Sciatic nerve (tissue), 2 donors: ENCODE measurements at regions not wholly inside any gene's neighbourhood (a gene's known extent, or its start where the extent isn't known, plus 50 kb on each side); places are given as distances from the start of the nearest gene placed in this dataset.
A peak's percentile ranks its signal among the peaks of the same experiment; 100 is the strongest.

Experiments
- ATAC-seq: fragments of 200-7000 bp; cut with Tn5 transposase; one replicate; pipeline ENCODE4 v1.9.1; 2020; ENCODE audit warnings: mild to moderate bottlenecking, moderate library complexity
- DNase-seq: peaks from one replicate; pipeline ENCODE4 v3.0.0-alpha.2; 2020; ENCODE audit warnings: low spot score
- intact Hi-C: fragments of 100-400 bp; cut with DNase I; formaldehyde crosslinking; loops from one replicate; pipeline ENCODE4 v1.14.2; 2022
- donor health status: DM: no; HTN: no; CAD: no.
- donor health status: DM: no; HTN: no; CAD: no.

DNA sequence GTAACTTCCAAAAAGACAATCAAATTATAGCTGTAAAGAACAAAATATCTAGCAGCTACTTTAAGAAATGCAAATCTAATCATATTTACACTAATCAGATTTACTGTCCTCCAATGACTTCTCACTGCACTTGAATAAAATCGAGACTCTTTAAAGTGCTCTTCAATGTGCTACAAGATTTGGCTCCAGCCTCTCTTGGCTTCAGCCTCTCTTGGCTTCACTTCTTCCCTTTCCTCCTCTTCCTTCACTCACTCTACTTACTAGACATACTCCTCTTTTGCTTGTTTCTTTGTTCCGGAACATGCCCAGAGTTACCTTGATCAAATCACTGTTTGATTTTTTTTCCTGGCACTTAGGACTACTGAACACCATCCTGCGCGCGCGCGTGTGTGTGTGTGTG is 495.4 kb downstream of the LMO7 start:
- no peak for ATAC-seq
- DNase-seq: no peak
- intact Hi-C loops: no loop called here

DNA sequence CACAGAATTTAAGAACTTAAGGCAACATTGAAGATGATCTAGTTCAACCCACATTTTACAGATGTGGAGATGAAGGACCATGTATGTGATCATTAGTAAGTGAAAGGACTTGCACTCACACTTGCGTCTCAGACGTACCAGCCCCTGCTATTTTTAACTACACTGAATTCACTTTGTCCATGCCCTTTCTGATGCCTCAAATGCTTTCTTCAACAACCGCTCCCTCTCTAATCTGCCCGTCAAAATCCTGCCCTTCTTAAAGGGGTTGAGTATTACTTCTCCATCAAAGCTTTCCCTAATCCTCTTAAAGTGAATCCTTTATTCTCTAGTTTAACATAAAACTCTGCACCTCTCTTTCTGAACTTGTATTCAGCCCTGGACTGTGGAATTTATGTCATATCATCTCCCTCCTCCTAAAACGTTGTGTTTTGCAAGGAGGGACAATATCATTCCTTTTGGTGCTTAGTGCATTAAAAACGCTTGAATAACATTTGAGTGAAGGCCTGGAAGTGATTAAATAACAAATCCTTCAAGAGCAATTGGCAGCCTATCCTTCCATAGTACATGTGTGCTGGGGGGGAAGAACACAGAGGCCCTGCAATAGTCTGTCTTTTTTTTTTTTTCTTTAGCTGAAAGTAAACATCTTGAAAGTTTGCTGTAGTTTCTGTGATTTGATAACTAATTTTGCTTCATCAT is 493.3 kb downstream of the LMO7 start:
- intact Hi-C loops: no loop called here
- DNase-seq (no peak), ATAC-seq (no peak)

DNA sequence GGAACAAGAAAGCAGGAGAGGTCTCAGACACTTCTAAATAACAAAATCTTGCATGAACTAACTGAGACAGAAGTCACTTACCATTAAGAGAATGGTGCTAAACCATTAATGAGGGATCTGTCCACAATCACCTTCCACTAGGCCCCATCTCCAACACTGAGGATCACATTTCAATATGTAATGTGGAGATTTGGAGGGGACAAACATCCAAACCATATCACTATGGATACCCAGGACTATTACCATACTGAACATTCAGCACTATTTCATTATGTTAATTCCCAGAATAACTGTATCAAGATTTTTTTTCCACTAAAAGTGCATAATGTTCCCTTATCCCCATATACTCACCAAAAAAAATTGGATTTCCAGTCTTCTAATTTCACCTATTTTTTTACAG is 491.8 kb downstream of the LMO7 start:
- ATAC-seq (no peak), DNase-seq (no peak)
- intact Hi-C loops: no loop called here

DNA sequence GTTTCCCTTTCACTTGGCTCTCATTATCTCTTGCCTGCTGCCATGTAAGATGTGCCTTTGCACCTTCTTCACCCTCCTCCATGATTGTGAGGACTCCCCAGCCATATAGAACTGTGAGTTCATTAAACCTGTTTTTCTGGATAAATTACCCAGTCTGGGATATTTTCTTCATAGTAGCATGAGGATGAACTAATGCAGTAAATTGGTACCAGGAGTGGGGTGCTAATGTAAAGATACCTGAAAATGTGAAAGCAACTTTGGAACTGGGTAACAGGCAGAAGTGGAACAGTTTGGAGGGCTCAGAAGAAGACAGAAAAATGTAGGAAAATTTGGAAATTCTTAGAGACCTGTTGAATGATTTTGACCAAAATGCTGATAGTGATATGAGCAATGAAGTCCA is 487.4 kb downstream of the LMO7 start:
- ATAC-seq (no peak), DNase-seq (no peak)
- intact Hi-C loops: no loop called here

DNA sequence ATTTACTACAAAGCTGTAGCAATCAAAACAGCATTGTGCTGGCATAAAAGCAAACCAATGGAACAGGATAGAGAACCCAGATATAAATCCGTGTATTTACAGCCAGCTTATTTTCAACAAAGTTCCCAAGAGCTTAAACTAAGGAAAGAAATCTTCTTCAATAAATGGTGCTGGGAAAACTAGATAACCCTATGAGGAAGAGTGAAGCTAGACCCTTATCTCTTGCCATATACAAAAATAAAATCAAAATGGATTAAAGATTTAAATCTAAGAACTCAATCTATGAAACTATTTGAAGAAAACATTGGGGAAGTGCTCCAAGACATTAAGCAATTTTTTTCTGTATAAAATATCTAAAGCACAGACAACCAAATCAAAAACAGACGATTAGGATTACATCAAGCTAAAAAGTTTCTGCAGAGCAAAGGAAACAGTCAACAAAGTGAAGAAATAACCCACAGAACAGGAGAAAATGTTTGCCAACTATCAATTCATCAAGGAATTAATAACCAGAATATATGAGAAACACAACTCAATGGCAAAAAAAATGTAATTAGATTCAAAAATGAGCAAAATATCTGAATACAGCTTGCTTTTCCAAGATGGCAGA is 480.7 kb downstream of the LMO7 start:
- intact Hi-C loops: no loop called here

DNA sequence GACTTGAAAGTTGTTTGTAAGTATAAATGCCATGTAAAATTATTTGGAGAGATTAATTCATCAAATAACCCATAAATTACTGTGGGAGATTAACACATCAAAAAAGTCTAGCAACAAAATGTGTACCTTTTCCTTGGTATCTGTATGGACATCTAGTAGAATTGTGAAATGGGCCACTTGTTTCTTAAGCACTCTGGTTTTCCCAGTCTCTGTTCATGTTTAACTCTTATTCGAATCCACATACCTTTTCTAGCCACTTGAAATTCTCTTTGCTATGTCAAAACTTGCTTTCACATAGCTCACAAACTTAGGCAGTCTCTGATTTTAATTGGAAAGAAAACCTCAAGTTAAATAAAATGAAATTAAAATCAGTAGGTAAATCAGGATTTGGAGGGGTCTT is 470.6 kb downstream of the LMO7 start:
- DNase-seq (no peak), ATAC-seq (no peak)
- intact Hi-C loops: no loop called here

More for the DNA sequence above, 480.7 kb downstream of the LMO7 start:
- ATAC-seq: no peak
- DNase-seq: no peak

DNA sequence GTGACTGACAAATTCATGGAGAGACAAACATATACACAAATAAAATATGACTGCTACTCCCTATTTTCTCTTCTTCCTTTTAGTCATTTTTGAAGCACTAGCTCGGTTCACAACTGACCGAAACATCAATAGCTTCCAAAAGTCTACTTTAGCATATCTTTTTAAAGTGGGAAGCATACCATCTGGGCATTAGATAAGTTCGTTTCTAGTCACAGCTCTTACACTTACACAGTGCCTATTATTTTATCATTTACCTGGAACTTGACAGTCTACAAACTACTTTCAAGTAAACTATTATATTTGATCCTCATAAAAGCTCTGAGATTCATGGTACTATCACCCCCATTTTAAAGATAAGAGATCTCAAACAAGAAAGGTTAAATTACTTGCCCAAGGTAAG is 458.5 kb downstream of the LMO7 start:
- no peak for ATAC-seq
- intact Hi-C loops: no loop called here

DNA sequence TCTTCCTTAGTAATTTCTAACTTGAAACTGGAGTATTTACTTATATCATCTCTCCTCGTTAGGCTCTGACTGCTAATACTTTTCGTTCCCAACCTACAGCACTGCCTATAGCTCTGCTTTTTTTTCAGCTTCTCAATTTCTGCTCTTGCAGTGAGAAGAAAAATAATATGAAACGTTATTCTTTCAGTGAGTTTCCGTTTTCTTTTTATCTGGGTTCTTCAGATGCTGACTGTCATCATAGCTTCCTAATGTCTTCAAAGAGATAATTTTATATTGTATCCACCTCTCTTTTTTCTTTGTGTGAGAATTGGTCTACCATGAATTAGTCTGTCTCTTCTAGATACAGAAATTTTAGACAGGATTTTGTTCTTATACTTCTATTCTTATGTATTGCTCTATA is 454.9 kb downstream of the LMO7 start:
- ATAC-seq (no peak), DNase-seq (no peak)
- intact Hi-C loops: no loop called here

More for the DNA sequence above, 458.5 kb downstream of the LMO7 start:
- DNase-seq: no peak

DNA sequence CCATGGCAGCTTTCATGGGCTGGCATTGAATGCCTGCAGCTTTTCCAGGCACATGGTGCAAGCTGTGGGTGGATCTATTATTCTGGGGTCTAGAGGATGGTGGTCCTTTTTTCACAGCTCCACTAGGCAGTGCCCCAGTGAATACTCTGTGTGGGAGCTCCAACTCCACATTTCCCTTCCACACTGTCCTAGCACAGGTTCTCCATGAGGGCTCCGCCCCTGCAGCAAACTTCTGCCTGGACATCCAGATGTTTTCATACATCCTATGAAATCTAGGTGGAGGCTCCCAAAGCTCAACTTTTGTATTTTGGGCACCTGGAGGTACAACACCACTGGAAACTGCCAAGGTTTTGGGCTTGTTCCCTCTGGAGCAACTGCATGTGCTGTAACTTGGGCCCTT is 450.6 kb downstream of the LMO7 start:
- DNase-seq (no peak), ATAC-seq (no peak)
- intact Hi-C loops: no loop called here

DNA sequence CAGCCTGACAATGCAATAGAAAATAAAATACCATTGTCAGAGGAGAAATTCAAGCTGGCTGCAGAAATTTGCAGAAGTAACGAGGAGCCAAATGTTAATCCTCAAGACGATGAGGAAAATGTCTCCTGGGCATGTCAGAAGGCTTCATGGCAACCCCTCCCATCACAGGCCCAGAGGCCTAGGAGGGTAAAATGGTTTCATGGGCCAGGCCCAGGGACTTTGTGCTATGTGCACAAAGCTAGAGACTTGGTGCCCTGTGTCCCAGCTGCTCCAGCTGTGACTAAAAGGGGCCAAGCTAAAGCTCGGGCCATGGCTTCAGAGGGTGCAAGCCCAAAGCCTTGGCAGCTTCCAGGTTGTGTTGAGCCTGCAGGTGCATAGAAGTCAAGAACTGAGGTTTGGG is 431.7 kb downstream of the LMO7 start:
- DNase-seq (no peak), ATAC-seq (no peak)
- intact Hi-C loops: no loop called here

DNA sequence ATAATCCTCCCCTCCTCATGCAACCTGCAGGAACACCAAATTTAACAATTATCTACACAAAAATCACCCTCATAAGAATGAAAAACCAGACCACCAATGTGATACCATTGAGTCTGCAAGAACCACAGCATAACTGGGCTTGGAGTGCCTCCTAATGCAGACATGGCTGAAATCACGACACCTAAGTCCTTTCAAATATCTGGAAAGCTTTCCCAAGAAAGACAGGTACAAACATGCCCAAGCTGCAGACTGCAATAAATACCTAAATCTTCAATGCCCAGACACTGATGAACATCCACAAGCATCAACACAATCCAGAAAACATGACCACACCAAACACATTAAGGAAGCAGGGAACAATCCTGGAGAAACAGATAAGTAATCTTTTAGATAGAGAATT is 417.1 kb downstream of the LMO7 start:
- DNase-seq: no peak
- intact Hi-C loops: no loop called here
- ATAC-seq: no peak

DNA sequence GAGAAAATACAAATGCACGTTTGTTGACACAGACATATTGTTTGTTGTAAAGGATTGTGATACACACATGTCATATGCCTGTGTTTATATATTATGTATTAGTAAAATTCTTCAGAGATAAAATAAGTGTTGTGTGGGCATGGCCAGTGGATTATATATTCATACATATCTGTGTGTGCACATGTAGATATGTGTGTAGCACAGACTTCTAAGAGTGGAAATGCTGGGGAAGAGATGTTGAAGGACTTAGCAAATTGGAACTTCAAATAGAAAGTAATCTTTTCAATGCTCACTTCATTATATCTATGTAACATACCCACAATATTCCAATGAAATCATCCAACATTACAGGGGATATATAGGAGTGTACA is 413.2 kb downstream of the LMO7 start:
- DNase-seq (no peak), ATAC-seq (no peak)
- intact Hi-C loops: no loop called here

DNA sequence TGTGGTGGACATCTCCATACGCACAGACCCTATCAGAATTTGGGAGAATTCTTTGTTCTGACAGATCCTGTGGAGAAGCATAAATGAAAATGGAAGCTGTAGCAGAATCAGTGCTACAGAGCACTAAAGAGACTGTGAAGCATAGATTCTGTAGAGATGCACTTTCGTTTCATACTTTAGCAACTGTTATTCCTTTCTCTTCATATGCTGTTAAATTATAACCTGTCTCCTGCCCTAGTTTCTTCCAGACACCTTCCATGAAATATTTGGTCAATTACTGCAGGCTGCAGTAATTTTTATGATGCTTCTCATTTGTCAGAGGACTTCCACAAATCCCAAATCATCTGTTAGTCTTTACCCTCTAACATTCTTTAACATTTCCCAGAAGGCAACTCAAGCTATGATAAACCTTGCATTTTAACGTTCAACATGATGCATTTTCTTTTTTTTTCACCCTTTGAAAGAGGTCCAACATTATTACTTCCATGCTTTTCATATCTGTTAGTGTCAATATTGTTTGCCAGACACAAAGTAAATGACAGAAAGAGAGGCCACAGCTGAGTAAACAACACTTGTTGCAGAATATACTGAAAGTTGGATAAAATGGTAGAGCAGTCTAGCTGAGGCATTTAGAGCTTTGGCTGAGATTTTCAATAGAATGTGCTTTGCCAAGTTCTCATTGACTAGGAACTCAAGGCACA is 412.7 kb downstream of the LMO7 start:
- intact Hi-C loops: no loop called here
- ATAC-seq: no peak
- DNase-seq: no peak

DNA sequence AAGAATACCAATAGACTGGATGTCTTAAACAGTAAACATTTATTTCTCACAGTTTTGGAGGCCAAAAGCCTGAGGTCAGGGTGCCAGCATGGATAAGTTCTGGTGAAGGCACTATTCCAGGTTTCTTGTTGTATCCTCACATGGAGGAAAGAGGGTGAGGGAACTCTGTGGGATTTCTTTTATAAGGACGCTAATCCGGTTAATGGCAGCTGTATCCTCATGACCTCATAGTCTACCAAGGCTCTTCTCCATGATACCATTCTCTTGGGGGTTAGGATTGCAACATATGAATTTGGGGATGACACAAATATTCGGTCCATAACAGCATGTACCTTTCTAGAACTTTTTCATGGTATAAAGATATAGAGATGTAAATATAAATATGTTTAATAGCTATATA is 412.0 kb downstream of the LMO7 start:
- intact Hi-C loops: no loop called here
- ATAC-seq (peak; percentile 22), DNase-seq (no peak)

DNA sequence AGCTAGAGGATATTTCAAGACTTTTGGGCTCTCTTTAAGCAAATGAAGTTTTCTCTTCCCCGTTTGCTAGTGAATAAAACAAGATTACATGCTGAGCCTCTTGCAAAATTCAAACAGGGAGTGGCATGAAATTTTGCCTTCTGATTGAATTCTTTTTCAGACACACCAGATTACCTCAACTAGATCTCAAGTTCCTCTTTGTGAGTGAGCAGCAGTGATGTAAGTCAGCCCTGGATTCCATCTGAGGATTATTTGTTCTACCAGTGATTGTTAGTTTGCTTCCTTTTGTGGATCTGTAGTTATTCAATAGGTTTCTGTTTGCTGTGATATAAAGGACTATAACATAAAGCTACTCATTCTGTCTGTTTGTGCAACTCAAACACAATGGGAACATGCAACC is 407.7 kb downstream of the LMO7 start:
- DNase-seq (no peak), ATAC-seq (no peak)
- intact Hi-C loops: no loop called here

DNA sequence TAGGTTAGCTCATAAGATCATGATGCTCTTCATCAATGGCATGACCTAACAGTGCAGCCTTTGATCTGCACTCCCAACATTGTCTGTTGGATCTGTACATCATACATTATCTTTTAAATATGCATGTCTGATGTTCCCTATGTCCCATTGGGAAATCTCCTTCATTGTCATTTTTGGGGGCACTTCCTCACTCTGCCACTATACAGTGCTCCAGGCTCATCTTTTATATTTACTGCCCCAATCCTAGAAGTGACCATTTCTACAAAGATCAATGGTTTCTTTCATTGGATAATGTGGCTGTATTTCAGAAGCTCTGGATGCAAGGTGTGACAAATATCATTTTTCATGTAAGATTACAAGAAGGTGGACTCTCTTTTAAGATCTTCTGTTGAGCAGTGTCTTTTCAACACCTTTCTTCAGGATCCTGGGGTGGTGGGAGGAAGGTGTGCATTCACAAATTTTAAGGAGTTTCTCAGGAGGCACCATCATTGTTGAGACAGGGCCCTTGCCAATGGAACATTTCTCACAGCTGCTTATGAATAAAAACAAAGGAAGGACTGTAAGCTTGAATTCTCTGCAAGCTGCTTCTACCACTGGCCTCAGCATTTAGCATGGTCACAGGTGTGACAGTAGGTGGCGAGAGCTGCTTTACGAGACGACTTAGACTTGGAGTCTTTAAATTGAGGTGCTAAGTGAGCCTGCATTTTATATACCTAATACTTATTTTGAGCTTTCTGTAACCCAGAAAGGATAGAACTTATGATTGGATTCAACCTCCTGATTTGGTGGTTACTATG is 403.0 kb downstream of the LMO7 start:
- ATAC-seq (no peak), DNase-seq (no peak)
- intact Hi-C loops: no loop called here

DNA sequence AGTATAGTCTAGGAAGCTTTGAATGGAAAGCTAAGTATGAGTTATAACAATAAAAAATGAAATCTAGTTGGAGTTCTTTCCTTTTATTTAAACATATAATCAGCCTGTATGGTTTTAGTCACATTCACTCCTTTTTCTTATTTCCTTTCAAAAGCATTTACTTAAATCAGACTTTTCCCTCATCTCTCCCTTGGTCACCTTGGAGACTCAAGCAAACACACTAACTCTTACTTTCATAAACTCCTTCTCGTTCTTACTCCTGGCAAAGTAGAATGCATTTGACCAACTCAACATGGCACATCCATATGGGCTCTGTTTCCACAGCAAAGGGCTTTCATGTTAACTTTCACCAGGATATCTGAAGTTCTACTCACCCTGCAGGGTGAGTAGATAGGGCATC is 400.0 kb downstream of the LMO7 start:
- intact Hi-C loops: no loop called here
- DNase-seq (no peak), ATAC-seq (no peak)

DNA sequence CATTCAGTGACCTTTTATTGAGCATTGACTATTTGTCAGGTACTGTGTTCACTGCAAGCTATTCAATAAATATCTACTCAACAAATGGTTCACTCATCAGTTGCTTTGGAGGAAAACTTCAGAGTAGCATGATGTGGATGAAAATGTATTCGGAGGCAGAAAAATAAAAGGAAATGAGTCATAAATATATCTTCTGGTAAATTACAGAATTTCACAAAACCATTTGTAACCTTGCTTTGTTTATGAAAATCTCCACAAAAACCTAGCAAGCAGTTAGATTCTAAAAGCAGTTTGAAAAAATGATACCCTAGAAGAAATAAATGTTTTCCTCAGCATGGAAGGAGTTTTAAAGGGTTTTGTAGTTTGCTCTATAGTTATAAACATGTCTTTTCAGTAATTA is 399.6 kb downstream of the LMO7 start:
- DNase-seq (no peak), ATAC-seq (no peak)
- intact Hi-C loops: no loop called here

DNA sequence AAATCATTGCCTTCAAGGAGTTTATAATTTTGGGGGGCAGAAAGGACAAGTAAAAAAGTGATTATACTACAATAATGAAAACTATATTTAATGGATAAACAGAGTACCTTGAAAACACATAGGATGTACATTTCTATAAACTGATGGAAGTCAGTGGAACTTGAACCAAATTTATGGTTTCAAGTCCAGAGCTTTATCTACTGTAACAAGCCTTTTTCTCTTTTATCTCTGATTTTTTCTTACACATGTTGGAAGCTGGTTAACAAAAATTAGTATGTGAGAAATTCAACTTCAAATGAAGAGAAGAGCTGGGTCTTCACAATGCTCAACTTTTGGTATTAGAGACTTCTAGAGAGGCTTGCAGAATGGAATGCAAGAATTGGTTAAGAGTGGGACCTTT is 393.6 kb downstream of the LMO7 start:
- DNase-seq (no peak), ATAC-seq (no peak)
- intact Hi-C loops: no loop called here

DNA sequence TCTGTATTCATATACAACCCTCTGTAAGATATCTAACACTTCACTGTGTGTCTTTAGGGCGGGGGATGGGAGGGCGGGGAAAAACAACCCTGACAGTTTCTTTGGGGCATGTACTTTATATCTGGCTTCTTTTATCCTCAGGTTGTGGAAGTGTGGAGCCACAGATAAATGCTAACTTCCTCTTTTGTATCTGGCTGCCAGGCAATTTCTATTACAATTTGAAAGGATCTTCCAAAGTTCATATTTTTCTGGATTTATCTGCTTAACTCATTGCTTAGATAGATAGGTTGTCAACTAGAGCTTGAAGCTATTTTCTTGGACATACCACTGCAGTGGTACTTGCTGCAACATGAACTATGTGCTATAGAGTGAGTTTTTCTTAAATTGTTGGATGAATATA is 393.0 kb downstream of the LMO7 start:
- ATAC-seq (no peak), DNase-seq (no peak)
- intact Hi-C loops: no loop called here
